H9 (cell line): ENCODE measurements at regions not wholly inside any gene's neighbourhood (a gene's known extent, or its start where the extent isn't known, plus 50 kb on each side); places are given as distances from the start of the nearest gene placed in this dataset.

Experiments
- DNase-seq: peaks from one replicate; pipeline ENCODE4 v3.0.0-alpha.2; 2017
- H2AFZ ChIP-seq: one replicate; pipeline ENCODE4 v1.6.1; 2013; ENCODE audit warnings: mild to moderate bottlenecking, low read length, control low read depth, moderate library complexity
- H2AK5ac ChIP-seq: 2 replicates; pipeline ENCODE4 v1.6.1; 2013; ENCODE audit warnings: low read length, control low read depth, mixed read lengths; ENCODE audit not compliant: insufficient read length
- H2BK120ac ChIP-seq: one replicate; pipeline ENCODE4 v1.6.1; 2013; ENCODE audit warnings: low read depth, mild to moderate bottlenecking, low read length, control low read depth, inconsistent platforms; ENCODE audit not compliant: poor library complexity, severe bottlenecking
- H2BK12ac ChIP-seq: 2 replicates; pipeline ENCODE4 v1.6.1; 2013; ENCODE audit warnings: low read length, control low read depth, mixed read lengths, low read depth; ENCODE audit not compliant: insufficient read length
- H2BK15ac ChIP-seq: 2 replicates; pipeline ENCODE4 v1.6.1; 2013; ENCODE audit warnings: low read depth, low read length, control low read depth
- H2BK20ac ChIP-seq: one replicate; pipeline ENCODE4 v1.6.1; 2013; ENCODE audit warnings: low read depth, mild to moderate bottlenecking, low read length, control low read depth, inconsistent platforms; ENCODE audit not compliant: poor library complexity, severe bottlenecking
- H2BK5ac ChIP-seq: 2 replicates; pipeline ENCODE4 v1.6.1; 2013; ENCODE audit warnings: low read length, control low read depth, mixed read lengths; ENCODE audit not compliant: insufficient read length
- H3K14ac ChIP-seq: 2 replicates; pipeline ENCODE4 v1.6.1; 2013; ENCODE audit warnings: low read length, control low read depth; ENCODE audit not compliant: insufficient read depth
- H3K18ac ChIP-seq: 2 replicates; pipeline ENCODE4 v1.6.1; 2013; ENCODE audit warnings: low read depth, mild to moderate bottlenecking, mixed read lengths, low read length, control low read depth; ENCODE audit not compliant: insufficient read length
- H3K23ac ChIP-seq: 2 replicates; pipeline ENCODE4 v1.6.1; 2013; ENCODE audit warnings: low read length, control low read depth, mixed read lengths, low read depth; ENCODE audit not compliant: insufficient read length
- H3K23me2 ChIP-seq: 2 replicates; pipeline ENCODE4 v1.6.1; 2013; ENCODE audit warnings: low read depth, mild to moderate bottlenecking, mixed read lengths, low read length, control low read depth; ENCODE audit not compliant: insufficient read length, poor library complexity, severe bottlenecking
- H3K27ac ChIP-seq: 2 replicates; pipeline ENCODE4 v1.5.1; 2013; ENCODE audit warnings: low read length, control low read depth, mixed read lengths, low read depth; ENCODE audit not compliant: insufficient read length
- H3K27me3 ChIP-seq: 2 replicates; pipeline ENCODE4 v1.6.1; 2013; ENCODE audit warnings: low read length, control low read depth, inconsistent platforms; ENCODE audit not compliant: insufficient read depth
- H3K4ac ChIP-seq: 2 replicates; pipeline ENCODE4 v1.6.1; 2013; ENCODE audit warnings: low read depth, mild to moderate bottlenecking, control low read depth, inconsistent platforms, low read length, moderate library complexity
- H3K4me1 ChIP-seq: 2 replicates; pipeline ENCODE4 v1.6.1; 2013; ENCODE audit warnings: low read length, control low read depth, inconsistent platforms; ENCODE audit not compliant: insufficient read depth
- H3K4me2 ChIP-seq: 2 replicates; pipeline ENCODE4 v1.6.1; 2013; ENCODE audit warnings: low read length, control low read depth, mixed read lengths; ENCODE audit not compliant: insufficient read length, insufficient read depth
- H3K56ac ChIP-seq: 2 replicates; pipeline ENCODE4 v1.6.1; 2013; ENCODE audit warnings: low read depth, mild to moderate bottlenecking, mixed read lengths, low read length, control low read depth; ENCODE audit not compliant: insufficient read length
- H3K79me1 ChIP-seq: 2 replicates; pipeline ENCODE4 v1.6.1; 2013; ENCODE audit warnings: low read depth, mild to moderate bottlenecking, moderate library complexity, low read length, control low read depth, inconsistent platforms; ENCODE audit not compliant: insufficient read depth, poor library complexity, severe bottlenecking
- H3K79me2 ChIP-seq: 2 replicates; pipeline ENCODE4 v1.6.1; 2013; ENCODE audit warnings: low read length, control low read depth, inconsistent platforms; ENCODE audit not compliant: insufficient read depth
- H3K9ac ChIP-seq: 2 replicates; pipeline ENCODE4 v1.6.1; 2013; ENCODE audit warnings: low read length, control low read depth, mixed read lengths; ENCODE audit not compliant: insufficient read length; ENCODE audit errors: extremely low read depth
- H3K9me3 ChIP-seq: one replicate; pipeline ENCODE4 v1.6.1; 2013; ENCODE audit warnings: low read depth, low read length, inconsistent platforms; ENCODE audit not compliant: control insufficient read depth
- H3T11ph ChIP-seq: one replicate; pipeline ENCODE4 v1.6.1; 2013; ENCODE audit warnings: mild to moderate bottlenecking, low read length, control low read depth, inconsistent platforms
- H4K20me1 ChIP-seq: one replicate; pipeline ENCODE4 v1.6.1; 2013; ENCODE audit not compliant: control insufficient read depth, insufficient read length, insufficient read depth
- H4K5ac ChIP-seq: 2 replicates; pipeline ENCODE4 v1.6.1; 2013; ENCODE audit warnings: low read depth, mild to moderate bottlenecking, mixed read lengths, low read length, control low read depth; ENCODE audit not compliant: insufficient read length
- H4K8ac ChIP-seq: replicated peaks from 2 replicates; pipeline ENCODE4 v1.6.1; 2013; ENCODE audit warnings: low read length, control low read depth, mixed read lengths, low read depth; ENCODE audit not compliant: insufficient read length
- H4K91ac ChIP-seq: 2 replicates; pipeline ENCODE4 v1.6.1; 2013; ENCODE audit warnings: low read depth, mild to moderate bottlenecking, moderate library complexity, mixed read lengths, low read length, control low read depth; ENCODE audit not compliant: insufficient read length
- H3K27ac Mint-ChIP-seq, 3 experiments: 2 replicates in 2 of 3; 3 replicates in 1 of 3; pipeline ENCODE4 v1.8.0; 2020 to 2021; ENCODE audit warnings: mixed read lengths in 3 of 3, mild to moderate bottlenecking in 1 of 3, moderate library complexity in 1 of 3
- H3K27me3 Mint-ChIP-seq: 2 replicates; pipeline ENCODE4 v1.8.0; 2021; ENCODE audit warnings: low read depth, mild to moderate bottlenecking, moderate library complexity, mixed read lengths
- H3K36me3 Mint-ChIP-seq, 3 experiments: 2 replicates in 2 of 3; 3 replicates in 1 of 3; pipeline ENCODE4 v1.8.0; 2020 to 2021; ENCODE audit warnings: low read depth in 3 of 3, mixed read lengths in 3 of 3; ENCODE audit not compliant: insufficient read depth in 1 of 3
- H3K4me1 Mint-ChIP-seq, 2 experiments: 2 replicates each; pipeline ENCODE4 v1.8.0; 2020; ENCODE audit warnings: mixed read lengths in 2 of 2
- H3K4me3 Mint-ChIP-seq, 2 experiments: 2 replicates in 1 of 2; 3 replicates in 1 of 2; pipeline ENCODE4 v1.8.0; 2020 to 2021; ENCODE audit warnings: mild to moderate bottlenecking in 2 of 2, mixed read lengths in 2 of 2, moderate library complexity in 1 of 2
- H3K9me3 Mint-ChIP-seq, 2 experiments: 2 replicates in 1 of 2; 3 replicates in 1 of 2; pipeline ENCODE4 v1.8.0; 2020; ENCODE audit warnings: mild to moderate bottlenecking in 2 of 2, mixed read lengths in 2 of 2, moderate library complexity in 1 of 2
- CTCF ChIP-seq: fragments of 200-600 bp; sonication (generic); conservative IDR thresholded peaks from 3 replicates; pipeline ENCODE4 v1.8.0; 2021; ENCODE audit warnings: antibody characterized with exemption, mild to moderate bottlenecking
- WGBS: extraction: QIAGEN DNeasy Blood & Tissue Kit; methylation state at CpG from one replicate; pipeline ENCODE4 v1.1.7; 2013; ENCODE audit warnings: missing lambda C conversion rate, low lambda C conversion rate, mixed read lengths; ENCODE audit not compliant: insufficient read length; ENCODE audit errors: extremely low coverage; 5-methylcytosine and 5-hydroxymethylcytosine counted together

GRCh38 chr4:30434656-30435055, 285.5 kb upstream of the PCDH7 start:
- Mint-ChIP-seq H3K4me3 (no peak overlapping the region), H3K27ac (no peak overlapping the region), H3K4me1 (no peaks in the 10 kb centered on the region), H3K36me3 (no peaks in the 10 kb centered on the region), H3K9me3 (no peaks in the 10 kb centered on the region), H3K27me3 (no peaks in the 10 kb centered on the region)
- H4K91ac ChIP-seq, result no peak overlapping the region
- H2BK20ac ChIP-seq, result no peak overlapping the region
- no peak overlapping the region for H2BK5ac ChIP-seq
- no CpG with 5 or more reads among the region's 2 CpGs for WGBS
- H3K79me2 ChIP-seq, result no peaks in the 10 kb centered on the region
- no peak overlapping the region for H3T11ph ChIP-seq
- no peaks in the 10 kb centered on the region for H4K20me1 ChIP-seq
- H3K23ac ChIP-seq, result no peak overlapping the region
- no peak overlapping the region for H3K9ac ChIP-seq
- no peaks in the 10 kb centered on the region for H3K27me3 ChIP-seq
- no peak overlapping the region for H3K27ac ChIP-seq
- H2BK12ac ChIP-seq, result no peak overlapping the region
- H2AFZ ChIP-seq, result no peak overlapping the region
- no peaks in the 10 kb centered on the region for H3K23me2 ChIP-seq
- H3K18ac ChIP-seq, result no peak overlapping the region
- H3K4ac ChIP-seq, result no peak overlapping the region
- H3K14ac ChIP-seq, result no peak overlapping the region
- no peak overlapping the region for H4K5ac ChIP-seq
- H3K9me3 ChIP-seq, result no peaks in the 10 kb centered on the region
- H3K56ac ChIP-seq, result no peak overlapping the region
- no peaks in the 10 kb centered on the region for H3K79me1 ChIP-seq
- no peak overlapping the region for H4K8ac ChIP-seq
- H2AK5ac ChIP-seq, result no peak overlapping the region
- no peaks in the 10 kb centered on the region for H3K4me1 ChIP-seq
- DNase-seq, result no peak
- no peak overlapping the region for H3K4me2 ChIP-seq
- no peak overlapping the region for H2BK15ac ChIP-seq
- no peak for TF ChIP-seq CTCF
- no peak overlapping the region for H2BK120ac ChIP-seq
